ENCODE measurements at regions not wholly inside any gene's neighbourhood (a gene's known extent, or its start where the extent isn't known, plus 50 kb on each side); places are given as distances from the start of the nearest gene placed in this dataset.

DNA sequence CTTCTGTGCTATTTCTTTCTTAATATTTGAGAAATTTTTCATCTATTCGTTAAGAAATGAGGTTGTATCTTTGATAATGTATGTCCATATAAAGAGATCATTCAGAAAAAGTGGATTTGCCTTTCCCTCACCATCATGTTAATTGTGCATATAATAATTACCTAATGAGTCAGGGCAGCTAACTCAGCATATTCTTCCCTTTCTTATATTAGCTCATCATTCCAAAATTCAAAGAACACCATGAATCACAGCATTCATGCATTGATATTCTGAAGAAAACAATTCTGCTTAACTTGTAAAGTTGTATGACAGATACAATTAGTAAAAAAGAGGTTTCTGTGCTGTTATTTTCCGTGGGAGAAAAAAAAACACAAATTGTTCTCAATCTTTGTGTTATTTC, 630.6 kb downstream of the TLE1 start:
- Histone ChIP-seq H3K23ac (ENCODE audit: low read depth, low read length, poor library complexity) (no peak overlapping the region), H3K4me1 (ENCODE audit: control insufficient read depth in 2 of 2, insufficient read depth in 1 of 2, low read depth in 1 of 2, low read length in 2 of 2) (no peaks in the 10 kb centered on the region), H3K27me3 (ENCODE audit: control insufficient read depth in 3 of 3, insufficient read depth in 3 of 3, low read depth in 1 of 3, low read length in 3 of 3) (no peaks in the 10 kb centered on the region), H2AK5ac (ENCODE audit: low read depth, low read length) (no peak overlapping the region), H3K9ac (ENCODE audit: low read depth, low read length, poor library complexity) (no peak overlapping the region), H4K8ac (ENCODE audit: low read depth, low read length) (no peak overlapping the region), H3K14ac (ENCODE audit: low read length) (no peak overlapping the region), H2BK12ac (ENCODE audit: low read length) (no peak overlapping the region), H2BK5ac (ENCODE audit: low read length) (no peak overlapping the region), H4K91ac (ENCODE audit: low read depth, low read length, poor library complexity) (no peak overlapping the region), H3K4ac (ENCODE audit: low read length) (no peak overlapping the region), H3K4me3 (ENCODE audit: low read length in 2 of 2) (no peak overlapping the region), H2BK15ac (ENCODE audit: low read length) (no peak overlapping the region), H3K27ac (replicated peaks; ENCODE audit: low read length) (no peak overlapping the region), H3K79me1 (ENCODE audit: low read depth, low read length) (no peaks in the 10 kb centered on the region), H3K4me2 (ENCODE audit: insufficient read depth, low read length, poor library complexity, severe bottlenecking) (no peak overlapping the region), H3K36me3 (replicated peaks in 1 of 2; ENCODE audit: control insufficient read depth in 2 of 2, insufficient read depth in 2 of 2, low read length in 2 of 2) (no peaks in the 10 kb centered on the region), H2BK120ac (ENCODE audit: low read depth, low read length) (no peak overlapping the region), H2AFZ (ENCODE audit: low read length) (no peak overlapping the region), H3K9me3 (replicated peaks in 1 of 2; ENCODE audit: control insufficient read depth in 2 of 2, insufficient read depth in 1 of 2, low read depth in 1 of 2, low read length in 2 of 2) (peaks cover 0 to 5% of the 10 kb centered on the region in 2 donors), H3K18ac (ENCODE audit: low read length) (no peak overlapping the region)
- no peak for DNase-seq (ENCODE audit: low spot score)
- no CpG with 5 or more reads among the region's 2 CpGs for WGBS, 2 donors (ENCODE audit: extremely low coverage in 2 of 2, insufficient read length in 2 of 2, insufficient replicate concordance in 1 of 2)

DNA sequence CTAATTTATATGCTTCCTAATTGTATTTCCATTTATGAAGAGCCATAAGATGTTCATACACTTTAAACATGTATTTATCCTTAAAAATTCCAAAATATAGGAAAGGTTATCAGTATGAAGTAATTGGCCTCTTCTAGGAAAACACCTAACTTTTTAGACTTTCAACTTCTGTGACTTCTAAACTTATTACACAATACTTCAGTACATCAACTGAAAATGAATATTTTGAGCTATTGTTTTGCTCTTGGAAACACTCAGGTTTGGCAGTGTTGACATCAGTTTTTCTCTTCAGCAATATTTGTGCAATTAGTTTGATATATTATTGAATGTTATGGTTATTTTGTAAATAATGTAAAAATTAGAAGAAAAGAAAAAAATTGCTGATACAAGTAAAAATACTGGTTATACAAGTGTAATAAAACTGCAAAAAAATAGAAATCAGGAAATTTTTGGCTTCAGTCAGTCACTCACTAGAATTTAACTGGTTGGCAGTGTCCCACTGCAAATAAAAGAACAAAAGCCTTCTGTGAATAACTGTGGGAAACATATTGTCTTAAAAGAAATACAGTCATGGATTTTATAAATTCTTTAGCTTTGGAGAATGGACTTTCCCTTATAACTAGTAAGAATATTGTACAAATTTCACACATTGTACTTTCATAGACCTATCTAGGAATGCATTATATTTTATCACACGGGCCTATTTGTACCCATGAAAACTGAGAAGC, 635.9 kb downstream of the TLE1 start:
- WGBS, 2 donors (ENCODE audit: extremely low coverage in 2 of 2, insufficient read length in 2 of 2, insufficient replicate concordance in 1 of 2) = no CpG with 5 or more reads among the region's 1 CpG
- no peak overlapping the region for H2AFZ ChIP-seq (ENCODE audit: low read length)
- H3K4ac ChIP-seq (ENCODE audit: low read length) = no peak overlapping the region
- H3K27ac ChIP-seq (replicated peaks; ENCODE audit: low read length) = no peak overlapping the region
- H2BK120ac ChIP-seq (ENCODE audit: low read depth, low read length) = no peak overlapping the region
- no peak overlapping the region for H2BK5ac ChIP-seq (ENCODE audit: low read length)
- no peak overlapping the region for H3K9ac ChIP-seq (ENCODE audit: low read depth, low read length, poor library complexity)
- no peak overlapping the region for H2BK12ac ChIP-seq (ENCODE audit: low read length)
- H4K8ac ChIP-seq (ENCODE audit: low read depth, low read length) = no peak overlapping the region
- H3K27me3 ChIP-seq (ENCODE audit: control insufficient read depth in 3 of 3, insufficient read depth in 3 of 3, low read depth in 1 of 3, low read length in 3 of 3) = no peaks in the 10 kb centered on the region
- no peak for DNase-seq (ENCODE audit: low spot score)
- no peak overlapping the region for H2AK5ac ChIP-seq (ENCODE audit: low read depth, low read length)
- no peak overlapping the region for H3K14ac ChIP-seq (ENCODE audit: low read length)
- no peaks in the 10 kb centered on the region for H3K79me1 ChIP-seq (ENCODE audit: low read depth, low read length)
- no peak overlapping the region for H3K23ac ChIP-seq (ENCODE audit: low read depth, low read length, poor library complexity)
- H3K18ac ChIP-seq (ENCODE audit: low read length) = no peak overlapping the region
- H3K4me3 ChIP-seq (ENCODE audit: low read length in 2 of 2) = no peak overlapping the region
- H3K4me2 ChIP-seq (ENCODE audit: insufficient read depth, low read length, poor library complexity, severe bottlenecking) = no peak overlapping the region
- H3K4me1 ChIP-seq (ENCODE audit: control insufficient read depth in 2 of 2, insufficient read depth in 1 of 2, low read depth in 1 of 2, low read length in 2 of 2) = no peaks in the 10 kb centered on the region
- H2BK15ac ChIP-seq (ENCODE audit: low read length) = no peak overlapping the region
- no peaks in the 10 kb centered on the region for H3K9me3 ChIP-seq (replicated peaks in 1 of 2; ENCODE audit: control insufficient read depth in 2 of 2, insufficient read depth in 1 of 2, low read depth in 1 of 2, low read length in 2 of 2)
- no peaks in the 10 kb centered on the region for H3K36me3 ChIP-seq (replicated peaks in 1 of 2; ENCODE audit: control insufficient read depth in 2 of 2, insufficient read depth in 2 of 2, low read length in 2 of 2)
- H4K91ac ChIP-seq (ENCODE audit: low read depth, low read length, poor library complexity) = no peak overlapping the region

DNA sequence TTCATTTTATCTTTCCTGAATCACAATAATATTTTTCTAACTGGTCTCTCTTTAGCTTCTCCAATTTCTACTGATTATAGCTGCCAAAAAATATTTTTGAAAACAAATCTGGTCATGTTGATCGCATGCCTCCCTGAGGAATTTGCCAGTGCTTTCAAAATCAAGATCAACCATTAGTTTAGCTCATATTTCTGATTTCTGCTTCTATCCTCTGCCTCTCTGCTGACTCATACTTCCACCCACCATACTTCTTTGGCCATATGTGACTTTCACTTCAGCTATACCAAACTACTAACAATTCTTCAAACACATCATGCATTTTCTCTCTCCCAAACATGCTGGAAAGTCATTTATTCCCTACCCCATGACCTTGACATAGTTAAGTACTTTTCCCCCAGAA, 636.5 kb downstream of the TLE1 start:
- Histone ChIP-seq H4K91ac (ENCODE audit: low read depth, low read length, poor library complexity) (no peak overlapping the region), H3K79me1 (ENCODE audit: low read depth, low read length) (no peaks in the 10 kb centered on the region), H3K4me2 (ENCODE audit: insufficient read depth, low read length, poor library complexity, severe bottlenecking) (no peak overlapping the region), H3K14ac (ENCODE audit: low read length) (no peak overlapping the region), H3K36me3 (replicated peaks in 1 of 2; ENCODE audit: control insufficient read depth in 2 of 2, insufficient read depth in 2 of 2, low read length in 2 of 2) (no peaks in the 10 kb centered on the region), H4K8ac (ENCODE audit: low read depth, low read length) (no peak overlapping the region), H2BK15ac (ENCODE audit: low read length) (no peak overlapping the region), H3K27me3 (ENCODE audit: control insufficient read depth in 3 of 3, insufficient read depth in 3 of 3, low read depth in 1 of 3, low read length in 3 of 3) (no peaks in the 10 kb centered on the region), H3K4me1 (ENCODE audit: control insufficient read depth in 2 of 2, insufficient read depth in 1 of 2, low read depth in 1 of 2, low read length in 2 of 2) (no peaks in the 10 kb centered on the region), H2AFZ (ENCODE audit: low read length) (no peak overlapping the region), H2BK12ac (ENCODE audit: low read length) (no peak overlapping the region), H3K4ac (ENCODE audit: low read length) (no peak overlapping the region), H3K18ac (ENCODE audit: low read length) (no peak overlapping the region), H2BK120ac (ENCODE audit: low read depth, low read length) (no peak overlapping the region), H3K4me3 (ENCODE audit: low read length in 2 of 2) (no peak overlapping the region), H3K9me3 (replicated peaks in 1 of 2; ENCODE audit: control insufficient read depth in 2 of 2, insufficient read depth in 1 of 2, low read depth in 1 of 2, low read length in 2 of 2) (no peaks in the 10 kb centered on the region), H3K9ac (ENCODE audit: low read depth, low read length, poor library complexity) (no peak overlapping the region), H2BK5ac (ENCODE audit: low read length) (no peak overlapping the region), H2AK5ac (ENCODE audit: low read depth, low read length) (no peak overlapping the region), H3K23ac (ENCODE audit: low read depth, low read length, poor library complexity) (no peak overlapping the region), H3K27ac (replicated peaks; ENCODE audit: low read length) (no peak overlapping the region)
- no CpG with 5 or more reads among the region's 1 CpG for WGBS, 2 donors (ENCODE audit: extremely low coverage in 2 of 2, insufficient read length in 2 of 2, insufficient replicate concordance in 1 of 2)
- no peak for DNase-seq (ENCODE audit: low spot score)

DNA sequence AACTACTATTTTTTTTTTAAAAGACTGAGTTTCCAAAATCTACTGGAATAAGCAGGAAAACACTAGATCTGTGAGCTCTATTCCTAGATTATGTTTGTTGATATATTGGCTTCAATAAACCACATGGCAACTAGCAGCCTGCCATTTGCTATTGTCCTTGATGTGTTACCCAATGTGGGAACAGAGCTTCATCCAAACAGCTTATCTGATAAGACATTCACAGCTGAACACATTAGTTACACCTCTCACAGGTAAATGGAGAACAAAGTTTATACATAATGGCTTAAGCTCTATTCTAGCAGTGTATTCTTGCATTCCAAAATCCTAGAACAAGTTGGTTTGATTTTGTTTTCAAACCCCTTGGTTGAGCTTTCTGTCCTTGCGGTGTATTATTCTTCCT, 642.1 kb downstream of the TLE1 start:
- H3K27me3 ChIP-seq (ENCODE audit: control insufficient read depth in 3 of 3, insufficient read depth in 3 of 3, low read depth in 1 of 3, low read length in 3 of 3) = no peaks in the 10 kb centered on the region
- no peaks in the 10 kb centered on the region for H3K4me1 ChIP-seq (ENCODE audit: control insufficient read depth in 2 of 2, insufficient read depth in 1 of 2, low read depth in 1 of 2, low read length in 2 of 2)
- H3K4me2 ChIP-seq (ENCODE audit: insufficient read depth, low read length, poor library complexity, severe bottlenecking) = no peak overlapping the region
- H2BK120ac ChIP-seq (ENCODE audit: low read depth, low read length) = no peak overlapping the region
- no peak overlapping the region for H2AFZ ChIP-seq (ENCODE audit: low read length)
- no peak overlapping the region for H3K18ac ChIP-seq (ENCODE audit: low read length)
- DNase-seq (ENCODE audit: low spot score) = no peak
- no peak overlapping the region for H3K4me3 ChIP-seq (ENCODE audit: low read length in 2 of 2)
- H3K9me3 ChIP-seq (replicated peaks in 1 of 2; ENCODE audit: control insufficient read depth in 2 of 2, insufficient read depth in 1 of 2, low read depth in 1 of 2, low read length in 2 of 2) = no peaks in the 10 kb centered on the region
- H3K36me3 ChIP-seq (replicated peaks in 1 of 2; ENCODE audit: control insufficient read depth in 2 of 2, insufficient read depth in 2 of 2, low read length in 2 of 2) = no peaks in the 10 kb centered on the region
- H3K79me1 ChIP-seq (ENCODE audit: low read depth, low read length) = no peaks in the 10 kb centered on the region
- no peak overlapping the region for H2AK5ac ChIP-seq (ENCODE audit: low read depth, low read length)
- H2BK5ac ChIP-seq (ENCODE audit: low read length) = no peak overlapping the region
- H3K9ac ChIP-seq (ENCODE audit: low read depth, low read length, poor library complexity) = no peak overlapping the region
- no peak overlapping the region for H2BK12ac ChIP-seq (ENCODE audit: low read length)
- H3K27ac ChIP-seq (replicated peaks; ENCODE audit: low read length) = no peak overlapping the region
- no CpG with 5 or more reads among the region's 1 CpG for WGBS, 2 donors (ENCODE audit: extremely low coverage in 2 of 2, insufficient read length in 2 of 2, insufficient replicate concordance in 1 of 2)
- H4K91ac ChIP-seq (ENCODE audit: low read depth, low read length, poor library complexity) = no peak overlapping the region
- H3K4ac ChIP-seq (ENCODE audit: low read length) = no peak overlapping the region
- H4K8ac ChIP-seq (ENCODE audit: low read depth, low read length) = no peak overlapping the region
- no peak overlapping the region for H3K14ac ChIP-seq (ENCODE audit: low read length)
- H3K23ac ChIP-seq (ENCODE audit: low read depth, low read length, poor library complexity) = no peak overlapping the region
- H2BK15ac ChIP-seq (ENCODE audit: low read length) = no peak overlapping the region
